Stimulated activated CD8-positive, alpha-beta memory T cell treated with anti-CD3 and anti-CD28 coated beads, Interleukin-7, amount 100 ng/mL, for 1 hour (primary cell): ENCODE measurements at regions not wholly inside any gene's neighbourhood (a gene's known extent, or its start where the extent isn't known, plus 50 kb on each side); places are given as distances from the start of the nearest gene placed in this dataset.
"Not testable (repeated sequence)": the region's sequence is repeated elsewhere in the genome, so short reads cannot be mapped to it uniquely, and the experiment has no call there.

Source experiments
- DNase-seq, 2 donors: peaks; one replicate each; pipeline ENCODE4 v3.0.0-alpha.2; 2020; ENCODE audit warnings: low read depth in 2 of 2

DNA sequence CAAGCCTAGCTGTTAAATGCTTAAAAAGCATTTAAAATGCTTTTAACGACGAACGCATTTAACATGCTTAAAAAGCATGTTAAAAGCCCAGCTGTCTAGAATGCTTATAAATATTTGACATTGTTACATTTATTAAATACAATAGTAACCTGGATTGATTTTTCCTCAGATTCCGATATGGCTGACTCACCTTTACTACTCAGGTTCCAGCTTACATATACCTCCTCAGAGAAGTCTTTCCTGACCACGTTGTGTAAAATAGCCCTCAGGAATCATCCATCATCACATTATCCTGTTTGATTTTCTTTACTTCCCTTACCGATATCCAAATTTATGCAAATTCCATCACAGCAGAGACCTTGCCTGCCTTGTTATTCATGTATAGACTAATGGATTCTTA, 51.4 kb downstream of the SLC41A2 start:
- no peak for DNase-seq

DNA sequence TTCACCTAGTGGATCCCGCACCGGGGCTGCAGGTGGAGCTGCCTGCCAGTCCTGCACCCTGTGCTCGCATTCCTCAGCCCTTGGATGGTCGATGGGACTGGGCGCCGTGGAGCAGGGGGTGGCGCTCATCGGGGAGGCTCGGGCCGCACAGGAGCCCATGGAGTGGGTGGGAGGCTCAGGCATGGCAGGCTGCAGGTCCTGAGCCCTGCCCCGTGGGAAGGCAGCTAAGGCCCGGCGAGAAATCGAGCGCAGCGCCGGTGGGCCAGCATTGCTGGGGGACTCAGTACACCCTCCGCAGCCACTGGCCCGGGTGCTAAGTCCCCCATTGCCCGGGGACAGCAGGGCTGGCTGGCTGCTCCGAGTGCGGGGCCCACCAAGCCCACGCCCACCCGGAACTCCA, 52.6 kb downstream of the SLC41A2 start:
- DNase-seq, result not testable (repeated sequence)

- DNase-seq, result no peak
Measured at GRCh38 chr12:104903648-104904423, 54.3 kb downstream of the SLC41A2 start.

DNA sequence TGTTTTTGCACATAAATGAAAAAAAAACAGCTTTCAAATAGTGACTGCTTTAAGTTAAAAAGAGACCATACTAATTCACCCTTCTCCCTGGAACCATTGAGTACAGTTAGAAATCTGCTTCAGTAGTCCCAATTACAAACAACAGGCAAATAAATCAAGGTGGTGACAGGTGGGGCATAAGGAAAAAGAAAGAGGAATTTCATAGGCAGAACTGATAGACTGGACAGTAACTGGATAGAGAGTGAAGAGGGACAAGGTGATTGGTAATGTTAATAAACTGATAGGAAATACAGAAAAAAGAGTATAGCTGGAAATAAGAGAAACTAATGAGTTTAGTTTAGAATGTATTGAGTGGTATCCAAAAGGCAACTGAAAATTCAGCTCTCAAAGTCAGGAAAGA, 56.0 kb downstream of the SLC41A2 start:
- no peak for DNase-seq

DNA sequence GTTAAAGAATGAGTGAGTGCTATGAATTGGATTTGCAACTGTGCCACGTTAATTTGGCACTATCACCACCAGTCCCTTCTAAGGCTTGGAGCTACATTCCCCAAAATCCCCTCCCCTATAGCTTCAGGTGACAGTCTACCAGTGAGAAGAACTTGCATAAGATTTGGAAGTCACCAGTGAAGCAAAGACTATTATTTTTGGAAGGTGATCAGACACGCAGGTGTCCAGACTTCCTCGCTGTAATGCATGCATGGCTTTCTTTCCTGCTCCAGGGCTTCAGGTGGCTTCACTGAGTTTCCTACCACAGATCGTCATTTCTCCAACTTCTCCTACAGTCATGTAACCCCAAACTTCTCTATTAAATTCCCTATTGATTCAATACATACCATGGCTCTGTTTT, 61.4 kb downstream of the SLC41A2 start:
- DNase-seq, result no peak

GRCh38 chr12:104896146-104896545, 61.9 kb downstream of the SLC41A2 start:
- no peak for DNase-seq

DNA sequence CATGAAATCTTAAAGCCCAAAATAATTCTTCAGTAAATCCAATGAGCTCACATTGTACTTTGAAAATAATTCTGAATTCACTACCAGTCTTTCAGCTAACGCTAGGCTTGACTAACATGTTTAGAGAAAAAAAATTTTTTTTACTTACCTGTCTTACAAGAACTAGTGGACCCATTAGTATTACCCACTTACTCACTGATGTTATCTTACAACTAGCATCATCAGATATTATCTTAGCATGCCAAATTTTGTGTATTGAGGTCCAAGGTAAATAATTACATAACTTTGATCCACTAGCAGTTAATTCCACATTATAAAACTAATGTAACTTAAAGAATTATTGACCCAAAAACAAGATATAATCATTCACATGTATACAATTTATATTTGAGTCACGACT, 62.7 kb downstream of the SLC41A2 start:
- no peak for DNase-seq

- no peak for DNase-seq
Measured at GRCh38 chr12:104890476-104891096, 67.5 kb downstream of the SLC41A2 start.

DNA sequence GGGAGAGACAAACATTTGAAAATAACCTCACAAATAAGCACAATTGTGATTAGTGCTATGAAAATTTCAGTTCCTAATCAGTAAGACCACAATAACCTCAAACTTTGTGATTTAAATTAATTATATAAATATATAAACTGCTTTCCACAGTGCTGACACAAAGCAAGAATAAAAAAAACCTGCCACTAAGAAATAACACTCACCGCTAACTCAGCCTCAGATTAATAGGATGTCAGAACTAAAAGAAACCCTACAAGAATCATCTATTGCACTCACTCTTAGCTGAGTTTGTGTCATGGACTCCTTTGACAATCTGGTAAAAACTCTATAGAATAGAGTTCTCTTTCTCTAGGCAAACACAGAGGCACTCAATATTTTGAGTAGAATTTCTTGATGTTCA, 68.4 kb downstream of the SLC41A2 start:
- no peak for DNase-seq

DNA sequence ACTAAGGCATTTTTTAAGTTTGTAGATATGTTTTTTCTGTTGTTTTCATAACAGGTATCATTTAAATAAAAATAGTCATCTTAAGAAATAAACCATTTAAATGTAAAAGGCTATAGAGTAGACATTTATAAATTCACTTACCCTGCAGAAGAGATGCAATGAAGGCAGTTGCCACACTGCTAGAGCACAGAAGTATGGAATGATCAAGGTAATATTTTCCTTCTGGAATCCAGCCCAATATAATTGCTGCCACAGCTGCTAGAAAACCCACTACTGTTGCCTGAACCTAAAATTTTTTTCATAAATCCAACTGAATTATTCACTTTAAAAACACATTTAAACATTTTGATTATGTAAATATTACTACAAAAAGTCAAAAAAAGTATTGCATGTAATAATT, 69.2 kb downstream of the SLC41A2 start:
- DNase-seq, result no peak

GRCh38 chr12:104888481-104888880, 69.6 kb downstream of the SLC41A2 start:
- DNase-seq, result no peak

DNA sequence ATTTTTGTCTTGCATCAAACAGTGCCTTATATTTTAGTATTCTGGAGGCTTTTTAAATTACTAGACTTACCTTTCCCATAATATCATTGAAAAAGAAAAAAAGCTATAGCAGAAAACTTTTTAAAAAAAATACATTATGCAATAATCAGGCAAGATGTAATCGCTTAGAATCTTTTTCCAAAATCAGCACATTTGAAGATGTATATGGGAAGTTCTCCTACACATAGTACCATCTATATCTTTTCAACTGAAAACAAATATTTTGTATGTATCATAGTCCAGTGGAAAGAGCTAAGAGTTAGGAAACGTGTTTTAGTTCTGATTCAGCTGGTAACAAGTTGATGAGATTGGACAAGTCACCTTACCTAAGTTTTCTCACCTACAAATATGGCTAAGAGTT, 70.6 kb downstream of the SLC41A2 start:
- no peak for DNase-seq

- no peak for DNase-seq
Measured at GRCh38 chr12:104886418-104887401, 71.4 kb downstream of the SLC41A2 start.

DNA sequence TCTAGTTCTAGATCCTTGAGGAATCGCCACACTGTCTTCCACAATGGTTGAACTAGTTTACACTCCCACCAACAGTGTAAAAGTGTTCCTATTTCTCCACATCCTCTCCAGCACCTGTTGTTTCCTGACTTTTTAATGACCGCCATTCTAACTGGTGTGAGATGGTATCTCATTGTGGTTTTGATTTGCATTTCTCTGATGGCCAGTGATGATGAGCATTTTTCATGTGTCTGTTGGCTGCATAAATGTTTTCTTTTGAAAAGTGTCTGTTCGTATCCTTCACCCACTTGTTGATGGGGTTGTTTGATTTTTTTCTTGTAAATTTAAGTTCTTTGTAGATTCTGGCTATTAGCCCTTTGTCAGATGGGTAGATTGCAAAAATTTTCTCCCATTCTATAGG, 79.2 kb downstream of the SLC41A2 start:
- not testable (repeated sequence) for DNase-seq

GRCh38 chr12:104877103-104877705, 80.9 kb downstream of the SLC41A2 start:
- DNase-seq, result peak in 1 of 2 donors; percentile 3

DNA sequence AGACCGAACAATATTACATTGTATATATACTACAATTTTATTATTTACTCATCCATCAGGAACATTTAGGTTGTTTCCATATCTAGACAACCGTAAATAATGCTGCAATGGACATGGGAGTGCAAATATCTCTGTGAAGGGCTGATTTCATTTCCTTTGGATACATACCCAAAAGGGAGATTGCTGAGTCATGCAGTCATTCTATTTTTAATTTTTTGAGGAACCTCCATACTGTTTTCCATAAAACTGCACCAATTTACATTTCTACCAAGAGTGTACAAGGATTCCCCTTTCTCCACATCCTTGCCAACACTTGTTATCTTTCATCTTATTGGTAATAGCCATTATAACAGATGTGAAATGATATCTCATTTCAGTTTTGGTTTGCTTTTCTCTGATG, 84.7 kb downstream of the SLC41A2 start:
- DNase-seq, result no peak

- no peak for DNase-seq
Measured at GRCh38 chr12:104870797-104871196, 87.3 kb downstream of the SLC41A2 start.

DNA sequence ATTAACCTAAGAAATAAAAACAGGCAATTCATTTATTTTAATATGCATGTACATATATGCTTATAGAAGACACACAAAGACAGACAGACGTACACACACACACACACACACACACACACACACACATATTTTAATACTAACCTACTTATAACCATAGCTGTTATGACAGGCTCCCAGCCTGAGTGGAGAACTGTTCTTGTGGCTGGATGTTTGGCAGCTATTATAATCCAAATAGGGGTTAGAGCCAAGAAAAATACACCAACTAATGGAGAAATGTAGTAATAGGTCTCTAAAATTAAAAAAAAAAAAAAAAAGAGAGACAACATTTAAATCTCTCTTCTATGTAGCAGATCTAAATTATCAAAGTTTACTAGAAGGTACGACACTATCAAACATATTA, 91.8 kb downstream of the SLC41A2 start:
- no peak for DNase-seq

- DNase-seq, result no peak
Measured at GRCh38 chr12:104865080-104865479, 93.0 kb downstream of the SLC41A2 start.

- no peak for DNase-seq
Measured at GRCh38 chr12:104864668-104865067, 93.4 kb downstream of the SLC41A2 start.

DNA sequence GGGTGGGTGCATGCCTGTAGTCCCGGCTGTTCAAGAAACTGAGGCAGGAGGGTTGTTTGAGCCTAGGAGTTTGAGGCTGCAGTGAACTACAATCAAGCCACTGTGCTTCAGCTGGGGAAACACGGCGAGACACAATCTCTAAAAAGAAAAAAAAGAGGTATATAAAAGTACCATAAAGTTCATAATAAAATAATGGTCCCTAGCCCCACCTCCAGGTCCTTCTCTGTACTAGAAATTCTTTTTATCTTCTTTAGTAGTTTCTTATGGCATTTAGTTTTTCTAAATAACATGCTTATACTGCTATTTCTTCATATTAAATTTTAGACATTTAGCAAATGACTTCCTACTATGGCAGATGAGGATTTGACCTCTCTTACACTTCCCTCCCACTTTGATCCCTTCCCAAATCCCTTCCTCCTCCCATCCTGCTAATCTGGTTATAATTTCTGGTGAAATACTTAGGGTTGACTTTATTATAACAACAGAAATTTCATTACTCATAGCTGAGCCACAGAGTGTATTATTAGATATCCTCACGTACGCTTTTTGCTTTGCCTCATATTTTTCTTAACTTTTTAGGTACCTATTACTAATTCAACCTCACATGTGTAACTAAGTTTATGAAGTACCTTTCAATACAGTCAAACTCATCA, 94.7 kb downstream of the SLC41A2 start:
- DNase-seq, result no peak
